ENCODE measurements at regions not wholly inside any gene's neighbourhood (a gene's known extent, or its start where the extent isn't known, plus 50 kb on each side); places are given as distances from the start of the nearest gene placed in this dataset.

DNA sequence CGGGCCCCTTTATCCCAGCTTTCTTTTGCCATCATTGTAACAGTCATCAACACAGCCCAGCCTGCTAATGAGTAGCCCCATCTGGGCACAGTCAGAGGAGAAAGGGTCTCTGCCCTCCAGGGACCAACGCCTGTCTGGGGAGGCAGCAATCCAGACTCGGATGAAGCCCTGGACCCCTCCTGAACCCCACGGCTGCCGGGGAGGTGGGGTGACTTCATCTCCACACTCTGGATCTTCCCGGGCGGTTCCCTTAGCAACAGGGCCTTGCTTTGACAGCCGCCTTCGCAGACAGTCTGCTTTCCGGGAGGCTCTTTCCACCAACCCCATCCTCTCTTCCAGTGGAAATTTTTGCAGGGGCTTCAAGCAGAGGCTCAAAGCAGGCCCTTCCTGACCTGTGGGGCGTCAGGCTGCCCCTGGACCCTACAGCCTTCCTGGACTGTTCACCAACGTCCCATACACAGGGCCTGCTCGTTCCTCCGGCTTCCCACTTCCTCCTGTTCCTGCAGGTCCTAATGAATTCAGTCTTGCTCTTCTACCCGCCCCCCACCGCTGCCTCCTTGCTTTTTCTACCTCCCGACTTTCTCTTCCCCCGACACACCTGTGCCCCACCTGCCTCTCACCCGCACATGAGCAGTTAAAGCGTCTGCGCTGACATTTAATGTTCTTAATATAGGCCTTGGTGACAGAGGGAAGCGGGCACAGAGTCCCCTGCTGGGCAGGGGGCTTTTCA lies 161.7 kb upstream of the MVB12B start:
- no peak overlapping the region for H2BK12ac ChIP-seq (ENCODE audit: low read length in 2 of 2)
- H3K36me3 ChIP-seq (ENCODE audit: control insufficient read depth in 1 of 2, insufficient read depth in 2 of 2, low read depth in 1 of 2, low read length in 2 of 2) = no peaks in the 10 kb centered on the region
- no peak overlapping the region for H2BK5ac ChIP-seq (ENCODE audit: low read depth, low read length, poor library complexity, severe bottlenecking)
- H3K4me2 ChIP-seq (ENCODE audit: low read length, poor library complexity, severe bottlenecking) = no peak overlapping the region
- H3K9ac ChIP-seq (ENCODE audit: low read length) = no peak overlapping the region
- H3K4ac ChIP-seq (ENCODE audit: low read depth in 1 of 2, low read length in 2 of 2) = no peak overlapping the region
- H4K8ac ChIP-seq (ENCODE audit: low read length) = no peak overlapping the region
- 79% methylated on average over 22 of the region's 22 CpGs for WGBS
- no peak overlapping the region for H3K18ac ChIP-seq (ENCODE audit: low read depth in 1 of 2, low read length in 2 of 2)
- no peak overlapping the region for H2AFZ ChIP-seq (ENCODE audit: low read depth, low read length)
- H2BK120ac ChIP-seq (ENCODE audit: low read depth, low read length) = no peak overlapping the region
- no peak overlapping the region for H2AK5ac ChIP-seq (ENCODE audit: low read length, severe bottlenecking)
- H3K4me1 ChIP-seq (ENCODE audit: control insufficient read depth, insufficient read depth, low read depth, low read length) = peaks cover 2% of the 10 kb centered on the region
- H3K4me3 ChIP-seq (ENCODE audit: insufficient read depth in 1 of 2, low read depth in 1 of 2, low read length in 2 of 2) = no peak overlapping the region
- H3K23ac ChIP-seq (ENCODE audit: low read length in 2 of 2) = no peak overlapping the region
- no peaks in the 10 kb centered on the region for H3K79me1 ChIP-seq (replicated peaks; ENCODE audit: low read length, poor library complexity, severe bottlenecking)
- H3K9me3 ChIP-seq (ENCODE audit: control insufficient read depth, low read length) = no peaks in the 10 kb centered on the region
- no peak overlapping the region for H4K91ac ChIP-seq (ENCODE audit: low read length)
- peaks cover 17 to 41% of the 10 kb centered on the region in 2 experiments for H3K27me3 ChIP-seq (ENCODE audit: control insufficient read depth in 1 of 2, insufficient read depth in 1 of 2, low read length in 2 of 2)
- no peak overlapping the region for H3K14ac ChIP-seq (ENCODE audit: low read length in 2 of 2)
- H3K27ac ChIP-seq (ENCODE audit: low read length, poor library complexity, severe bottlenecking) = no peak overlapping the region
- no peak overlapping the region for H2BK15ac ChIP-seq (ENCODE audit: low read depth, poor library complexity, severe bottlenecking)
- no peak for DNase-seq

DNA sequence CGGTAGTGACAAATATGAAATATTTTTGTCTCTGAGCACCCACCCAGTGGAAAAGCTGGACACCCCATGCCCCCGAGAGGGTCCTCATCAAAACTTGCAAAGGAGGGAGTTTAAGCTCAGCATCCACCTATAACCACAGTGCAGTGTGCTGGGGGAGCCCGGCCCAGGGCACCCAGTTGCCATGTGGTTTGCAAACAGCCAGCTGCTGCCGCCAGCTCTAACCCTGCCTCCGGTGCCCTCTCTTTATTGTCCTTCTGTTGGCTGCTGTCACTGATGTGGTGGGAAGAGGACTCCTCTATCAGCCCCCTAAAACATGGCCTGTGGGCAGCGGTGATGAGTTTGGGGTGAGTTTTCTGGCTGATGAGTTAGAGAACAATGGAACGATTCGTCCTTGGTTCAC lies 160.9 kb upstream of the MVB12B start:
- no peak overlapping the region for H3K27ac ChIP-seq (ENCODE audit: low read length, poor library complexity, severe bottlenecking)
- no peak overlapping the region for H2AFZ ChIP-seq (ENCODE audit: low read depth, low read length)
- no peak overlapping the region for H2BK120ac ChIP-seq (ENCODE audit: low read depth, low read length)
- no peaks in the 10 kb centered on the region for H3K36me3 ChIP-seq (ENCODE audit: control insufficient read depth in 1 of 2, insufficient read depth in 2 of 2, low read depth in 1 of 2, low read length in 2 of 2)
- H3K14ac ChIP-seq (ENCODE audit: low read length in 2 of 2) = no peak overlapping the region
- DNase-seq = no peak
- no peak overlapping the region for H3K4ac ChIP-seq (ENCODE audit: low read depth in 1 of 2, low read length in 2 of 2)
- peaks cover 2% of the 10 kb centered on the region for H3K4me1 ChIP-seq (ENCODE audit: control insufficient read depth, insufficient read depth, low read depth, low read length)
- no peak overlapping the region for H3K23ac ChIP-seq (ENCODE audit: low read length in 2 of 2)
- H2BK12ac ChIP-seq (ENCODE audit: low read length in 2 of 2) = no peak overlapping the region
- H3K9me3 ChIP-seq (ENCODE audit: control insufficient read depth, low read length) = no peaks in the 10 kb centered on the region
- H2AK5ac ChIP-seq (ENCODE audit: low read length, severe bottlenecking) = no peak overlapping the region
- no peaks in the 10 kb centered on the region for H3K79me1 ChIP-seq (replicated peaks; ENCODE audit: low read length, poor library complexity, severe bottlenecking)
- H2BK15ac ChIP-seq (ENCODE audit: low read depth, poor library complexity, severe bottlenecking) = no peak overlapping the region
- no peak overlapping the region for H4K8ac ChIP-seq (ENCODE audit: low read length)
- no peak overlapping the region for H4K91ac ChIP-seq (ENCODE audit: low read length)
- no peak overlapping the region for H3K4me3 ChIP-seq (ENCODE audit: insufficient read depth in 1 of 2, low read depth in 1 of 2, low read length in 2 of 2)
- no peak overlapping the region for H3K4me2 ChIP-seq (ENCODE audit: low read length, poor library complexity, severe bottlenecking)
- no peak overlapping the region for H3K18ac ChIP-seq (ENCODE audit: low read depth in 1 of 2, low read length in 2 of 2)
- WGBS = 89% methylated on average over 6 of the region's 8 CpGs
- no peak overlapping the region for H2BK5ac ChIP-seq (ENCODE audit: low read depth, low read length, poor library complexity, severe bottlenecking)
- no peak overlapping the region for H3K9ac ChIP-seq (ENCODE audit: low read length)
- H3K27me3 ChIP-seq (ENCODE audit: control insufficient read depth in 1 of 2, insufficient read depth in 1 of 2, low read length in 2 of 2) = peaks cover 20 to 41% of the 10 kb centered on the region in 2 experiments

DNA sequence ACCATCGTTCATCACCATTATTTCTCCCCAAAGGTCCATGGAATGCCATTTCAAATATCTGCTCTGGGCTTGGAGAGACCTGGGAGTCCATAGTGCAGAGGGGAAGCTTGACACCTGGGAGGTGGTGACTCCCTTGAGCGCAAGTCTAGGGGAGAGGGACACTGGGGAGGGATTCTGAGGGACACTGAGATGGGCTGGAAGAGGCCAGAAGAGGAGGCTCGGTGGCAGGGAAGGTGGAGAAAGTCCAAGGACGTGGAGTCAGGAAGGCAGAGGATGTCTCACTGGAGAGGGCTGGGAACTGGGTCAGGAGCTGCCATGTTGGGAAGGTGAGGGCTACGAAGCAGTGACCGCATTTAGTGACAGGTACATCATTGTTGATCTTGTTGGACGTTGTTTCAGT lies 160.3 kb upstream of the MVB12B start:
- Histone ChIP-seq H2BK15ac (ENCODE audit: low read depth, poor library complexity, severe bottlenecking) (no peak overlapping the region), H2AFZ (ENCODE audit: low read depth, low read length) (no peak overlapping the region), H4K91ac (ENCODE audit: low read length) (no peak overlapping the region), H3K9ac (ENCODE audit: low read length) (no peak overlapping the region), H3K36me3 (ENCODE audit: control insufficient read depth in 1 of 2, insufficient read depth in 2 of 2, low read depth in 1 of 2, low read length in 2 of 2) (no peaks in the 10 kb centered on the region), H3K27ac (ENCODE audit: low read length, poor library complexity, severe bottlenecking) (no peak overlapping the region), H2AK5ac (ENCODE audit: low read length, severe bottlenecking) (no peak overlapping the region), H3K27me3 (ENCODE audit: control insufficient read depth in 1 of 2, insufficient read depth in 1 of 2, low read length in 2 of 2) (peaks cover 20 to 41% of the 10 kb centered on the region in 2 experiments), H2BK120ac (ENCODE audit: low read depth, low read length) (no peak overlapping the region), H3K4me3 (ENCODE audit: insufficient read depth in 1 of 2, low read depth in 1 of 2, low read length in 2 of 2) (no peak overlapping the region), H3K79me1 (replicated peaks; ENCODE audit: low read length, poor library complexity, severe bottlenecking) (no peaks in the 10 kb centered on the region), H3K23ac (ENCODE audit: low read length in 2 of 2) (no peak overlapping the region), H3K14ac (ENCODE audit: low read length in 2 of 2) (no peak overlapping the region), H3K4ac (ENCODE audit: low read depth in 1 of 2, low read length in 2 of 2) (no peak overlapping the region), H3K4me1 (ENCODE audit: control insufficient read depth, insufficient read depth, low read depth, low read length) (peaks cover 2% of the 10 kb centered on the region), H4K8ac (ENCODE audit: low read length) (no peak overlapping the region), H3K18ac (ENCODE audit: low read depth in 1 of 2, low read length in 2 of 2) (no peak overlapping the region), H2BK12ac (ENCODE audit: low read length in 2 of 2) (no peak overlapping the region), H3K9me3 (ENCODE audit: control insufficient read depth, low read length) (no peaks in the 10 kb centered on the region), H2BK5ac (ENCODE audit: low read depth, low read length, poor library complexity, severe bottlenecking) (no peak overlapping the region), H3K4me2 (ENCODE audit: low read length, poor library complexity, severe bottlenecking) (no peak overlapping the region)
- 70% methylated on average over 6 of the region's 7 CpGs for WGBS
- no peak for DNase-seq

DNA sequence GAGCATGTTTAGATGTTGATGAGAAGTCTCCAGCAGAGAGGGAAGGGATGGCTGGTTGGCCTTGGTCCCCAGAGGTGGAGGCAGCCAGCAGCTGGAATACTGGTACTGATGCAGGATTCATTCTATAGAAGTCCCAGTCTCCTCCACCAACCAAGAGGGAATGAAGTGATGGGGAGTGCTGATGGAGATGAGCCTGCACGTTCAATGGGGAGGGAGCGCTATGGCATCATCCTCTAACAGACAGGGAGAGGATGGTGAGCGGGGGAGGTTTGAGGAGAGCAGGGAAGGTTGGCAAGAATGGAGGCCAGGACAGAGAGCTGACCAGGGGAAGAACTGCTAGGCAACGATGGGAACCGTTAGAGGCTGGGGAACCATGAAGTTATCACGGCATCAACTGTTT lies 159.8 kb upstream of the MVB12B start:
- no peak overlapping the region for H3K4ac ChIP-seq (ENCODE audit: low read depth in 1 of 2, low read length in 2 of 2)
- no peak overlapping the region for H2AK5ac ChIP-seq (ENCODE audit: low read length, severe bottlenecking)
- H3K4me1 ChIP-seq (ENCODE audit: control insufficient read depth, insufficient read depth, low read depth, low read length) = peaks cover 2% of the 10 kb centered on the region
- no peak overlapping the region for H3K4me3 ChIP-seq (ENCODE audit: insufficient read depth in 1 of 2, low read depth in 1 of 2, low read length in 2 of 2)
- H3K23ac ChIP-seq (ENCODE audit: low read length in 2 of 2) = no peak overlapping the region
- no peak overlapping the region for H2BK15ac ChIP-seq (ENCODE audit: low read depth, poor library complexity, severe bottlenecking)
- no peak overlapping the region for H3K14ac ChIP-seq (ENCODE audit: low read length in 2 of 2)
- H2BK12ac ChIP-seq (ENCODE audit: low read length in 2 of 2) = no peak overlapping the region
- no peak overlapping the region for H3K27ac ChIP-seq (ENCODE audit: low read length, poor library complexity, severe bottlenecking)
- no peak overlapping the region for H3K4me2 ChIP-seq (ENCODE audit: low read length, poor library complexity, severe bottlenecking)
- no peaks in the 10 kb centered on the region for H3K9me3 ChIP-seq (ENCODE audit: control insufficient read depth, low read length)
- H2AFZ ChIP-seq (ENCODE audit: low read depth, low read length) = no peak overlapping the region
- H4K91ac ChIP-seq (ENCODE audit: low read length) = no peak overlapping the region
- WGBS = 84% methylated on average over 5 of the region's 6 CpGs
- no peak overlapping the region for H4K8ac ChIP-seq (ENCODE audit: low read length)
- no peak overlapping the region for H2BK5ac ChIP-seq (ENCODE audit: low read depth, low read length, poor library complexity, severe bottlenecking)
- H3K18ac ChIP-seq (ENCODE audit: low read depth in 1 of 2, low read length in 2 of 2) = no peak overlapping the region
- no peaks in the 10 kb centered on the region for H3K36me3 ChIP-seq (ENCODE audit: control insufficient read depth in 1 of 2, insufficient read depth in 2 of 2, low read depth in 1 of 2, low read length in 2 of 2)
- H2BK120ac ChIP-seq (ENCODE audit: low read depth, low read length) = no peak overlapping the region
- H3K9ac ChIP-seq (ENCODE audit: low read length) = no peak overlapping the region
- peaks cover 20 to 41% of the 10 kb centered on the region in 2 experiments for H3K27me3 ChIP-seq (ENCODE audit: control insufficient read depth in 1 of 2, insufficient read depth in 1 of 2, low read length in 2 of 2)
- no peaks in the 10 kb centered on the region for H3K79me1 ChIP-seq (replicated peaks; ENCODE audit: low read length, poor library complexity, severe bottlenecking)
- no peak for DNase-seq

All from mesenchymal stem cell (in vitro differentiated cells and primary cell).